PC-9 (cell line): ENCODE measurements at regions not wholly inside any gene's neighbourhood (a gene's known extent, or its start where the extent isn't known, plus 50 kb on each side); places are given as distances from the start of the nearest gene placed in this dataset.
A peak's percentile ranks its signal among the peaks of the same experiment; 100 is the strongest.

ENCODE experiments used
- BruUV-seq: library from RNA; stranded (reverse); fragments of 400-500 nt; replicated peaks from 2 replicates; lab custom pipeline; 2021; lab: Mats Ljungman, UMichigan
- CTCF ChIA-PET: fragments of 300-600 bp; sonication (Branson Sonifier 250); formaldehyde crosslinking; loops from one replicate; lab custom pipeline; 2022; ENCODE audit warnings: antibody characterized with exemption; lab: Charles Lee
- POLR2A ChIA-PET: fragments of 300-600 bp; sonication (Branson Sonifier 250); formaldehyde crosslinking; loops from one replicate; lab custom pipeline; 2022; ENCODE audit warnings: antibody characterized with exemption; ENCODE audit not compliant: unreplicated experiment; lab: Charles Lee
- DNase-seq, 2 experiments: peaks; one replicate each; pipeline versions ENCODE4 v3.0.0 to v3.0.0-alpha.2; 2015 to 2022; ENCODE audit warnings: mixed read lengths in 1 of 2
- H2AFZ ChIP-seq: fragments of 200-600 bp; sonication (generic); 2 replicates; pipeline ENCODE4 v1.8.1; 2017; ENCODE audit warnings: antibody characterized with exemption
- H3F3A ChIP-seq: fragments of 200-600 bp; sonication (generic); 2 replicates; pipeline ENCODE4 v1.8.1; 2017; ENCODE audit warnings: antibody characterized with exemption, mild to moderate bottlenecking, low read depth; ENCODE audit not compliant: insufficient read depth
- H3K27ac ChIP-seq: fragments of 200-600 bp; sonication (generic); 2 replicates; pipeline ENCODE4 v1.6.1; 2016; ENCODE audit warnings: mixed run types
- H3K27me3 ChIP-seq: fragments of 200-600 bp; sonication (generic); 2 replicates; pipeline ENCODE4 v1.6.1; 2016; ENCODE audit warnings: low read depth, mixed run types; ENCODE audit not compliant: insufficient read depth
- H3K36me3 ChIP-seq: fragments of 200-600 bp; sonication (generic); 2 replicates; pipeline ENCODE4 v1.6.1; 2016; ENCODE audit warnings: low read depth, mixed run types
- H3K4me1 ChIP-seq: fragments of 200-600 bp; sonication (generic); replicated peaks from 2 replicates; pipeline ENCODE4 v1.6.1; 2016; ENCODE audit warnings: mixed run types; ENCODE audit not compliant: insufficient read depth
- H3K4me2 ChIP-seq: fragments of 200-600 bp; sonication (generic); 2 replicates; pipeline ENCODE4 v1.6.1; 2017; ENCODE audit warnings: mixed run types
- H3K4me3 ChIP-seq: fragments of 200-600 bp; sonication (generic); 2 replicates; pipeline ENCODE4 v1.6.1; 2016; ENCODE audit warnings: mixed run types
- H3K79me2 ChIP-seq: fragments of 200-600 bp; sonication (generic); 2 replicates; pipeline ENCODE4 v1.6.1; 2017; ENCODE audit warnings: low read depth, mixed run types
- H3K9me2 ChIP-seq: fragments of 200-600 bp; sonication (generic); 2 replicates; pipeline ENCODE4 v1.8.1; 2017; ENCODE audit warnings: mild to moderate bottlenecking; ENCODE audit not compliant: insufficient read depth
- H3K9me3 ChIP-seq: fragments of 200-600 bp; sonication (generic); 2 replicates; pipeline ENCODE4 v1.8.1; 2016; ENCODE audit warnings: low read depth; ENCODE audit not compliant: insufficient read depth
- H4K20me1 ChIP-seq: fragments of 200-600 bp; sonication (generic); 2 replicates; pipeline ENCODE4 v1.8.1; 2017; ENCODE audit not compliant: insufficient read depth
- EZH2 ChIP-seq: fragments of 200-600 bp; sonication (generic); IDR thresholded peaks from 2 replicates; pipeline ENCODE4 v1.8.0; 2017; ENCODE audit warnings: antibody characterized with exemption, low read depth
- intact Hi-C: fragments of 100-400 bp; cut with micrococcal nuclease; formaldehyde crosslinking; loops from one replicate; pipeline ENCODE4 v1.10.0; 2022; ENCODE audit not compliant: unreplicated experiment
- TF ChIP-seq, protein P1 (sequence below): fragments of 200-600 bp; sonication (generic); conservative IDR thresholded peaks from 2 replicates; pipeline ENCODE4 v1.6.1; 2017; ENCODE audit warnings: mixed run types, antibody characterized with exemption, mild to moderate bottlenecking, moderate library complexity

DNA sequence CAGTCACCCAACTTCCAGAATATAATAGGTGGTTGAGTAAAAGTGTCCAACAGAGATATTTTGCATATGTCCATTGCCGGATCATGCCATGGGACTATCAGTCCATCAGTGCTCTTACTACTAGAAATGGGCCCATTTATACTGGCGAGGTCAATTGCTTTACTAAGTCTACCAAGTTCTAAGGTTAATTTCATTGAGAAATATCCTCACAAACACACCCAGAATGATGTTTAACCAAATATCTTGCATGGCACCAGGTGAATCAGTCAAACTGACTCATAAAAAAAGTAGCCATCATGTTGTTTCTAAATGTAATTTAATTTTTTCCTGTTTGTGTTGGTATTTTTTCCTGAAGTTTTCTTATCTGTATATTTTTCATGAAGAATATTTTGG is 1217.0 kb downstream of the RAPGEF2 start:
- no TSS peak for BruUV-seq
- H3F3A ChIP-seq: peaks cover 20% of the 10 kb centered on the region; the same call in 1 of the 2 replicates
- no peaks in the 10 kb centered on the region for H3K27me3 ChIP-seq
- intact Hi-C loops: loop anchor here (5.0 kb wide), 1 partner anchor 193 kb away; no protein-coding TSS in a partner anchor
- H3K4me1 ChIP-seq: peaks cover 24% of the 10 kb centered on the region
- no peaks in the 10 kb centered on the region for H3K9me2 ChIP-seq
- peak overlapping the region; percentile 77 for H3K27ac ChIP-seq
- peak overlapping the region; percentile 70 for H3K4me2 ChIP-seq
- H3K79me2 ChIP-seq: no peaks in the 10 kb centered on the region
- TF ChIP-seq, protein P1, sequence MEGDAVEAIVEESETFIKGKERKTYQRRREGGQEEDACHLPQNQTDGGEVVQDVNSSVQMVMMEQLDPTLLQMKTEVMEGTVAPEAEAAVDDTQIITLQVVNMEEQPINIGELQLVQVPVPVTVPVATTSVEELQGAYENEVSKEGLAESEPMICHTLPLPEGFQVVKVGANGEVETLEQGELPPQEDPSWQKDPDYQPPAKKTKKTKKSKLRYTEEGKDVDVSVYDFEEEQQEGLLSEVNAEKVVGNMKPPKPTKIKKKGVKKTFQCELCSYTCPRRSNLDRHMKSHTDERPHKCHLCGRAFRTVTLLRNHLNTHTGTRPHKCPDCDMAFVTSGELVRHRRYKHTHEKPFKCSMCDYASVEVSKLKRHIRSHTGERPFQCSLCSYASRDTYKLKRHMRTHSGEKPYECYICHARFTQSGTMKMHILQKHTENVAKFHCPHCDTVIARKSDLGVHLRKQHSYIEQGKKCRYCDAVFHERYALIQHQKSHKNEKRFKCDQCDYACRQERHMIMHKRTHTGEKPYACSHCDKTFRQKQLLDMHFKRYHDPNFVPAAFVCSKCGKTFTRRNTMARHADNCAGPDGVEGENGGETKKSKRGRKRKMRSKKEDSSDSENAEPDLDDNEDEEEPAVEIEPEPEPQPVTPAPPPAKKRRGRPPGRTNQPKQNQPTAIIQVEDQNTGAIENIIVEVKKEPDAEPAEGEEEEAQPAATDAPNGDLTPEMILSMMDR: no peak
- CTCF ChIA-PET: no interaction called here
- H3K36me3 ChIP-seq: no peaks in the 10 kb centered on the region
- no peaks in the 10 kb centered on the region for H3K9me3 ChIP-seq
- no peaks in the 10 kb centered on the region for H4K20me1 ChIP-seq
- peak overlapping the region; percentile 9; the same call in 1 of the 2 replicates for H3K4me3 ChIP-seq
- H2AFZ ChIP-seq: peak overlapping the region; percentile 70
- POLR2A ChIA-PET: interaction anchor here (0.7 kb wide), 1 partner anchor 51 kb away, joined by 3 read pairs; no protein-coding TSS in a partner anchor
- peak; percentile 0 to 50 for DNase-seq

- no peaks in the 10 kb centered on the region for H3K4me1 ChIP-seq
- no peak overlapping the region for H2AFZ ChIP-seq
- H3K4me3 ChIP-seq: no peak overlapping the region
- no TSS peak for BruUV-seq
- H3K4me2 ChIP-seq: no peak overlapping the region
- no peaks in the 10 kb centered on the region for H3F3A ChIP-seq
- DNase-seq: no peak
- ChIA-PET POLR2A (no interaction called here), CTCF (no interaction called here)
- H3K36me3 ChIP-seq: no peaks in the 10 kb centered on the region
- intact Hi-C loops: no loop called here
- no peaks in the 10 kb centered on the region for H3K79me2 ChIP-seq
- TF ChIP-seq, protein P1: no peak
- TF ChIP-seq EZH2: no peak
- H3K27me3 ChIP-seq: no peaks in the 10 kb centered on the region
- no peaks in the 10 kb centered on the region for H4K20me1 ChIP-seq
- no peaks in the 10 kb centered on the region for H3K9me3 ChIP-seq
- no peaks in the 10 kb centered on the region for H3K9me2 ChIP-seq
- H3K27ac ChIP-seq: no peak overlapping the region
These were observed 1223.2 kb downstream of the RAPGEF2 start for GRCh38 chr4:160326110-160326509.

DNA sequence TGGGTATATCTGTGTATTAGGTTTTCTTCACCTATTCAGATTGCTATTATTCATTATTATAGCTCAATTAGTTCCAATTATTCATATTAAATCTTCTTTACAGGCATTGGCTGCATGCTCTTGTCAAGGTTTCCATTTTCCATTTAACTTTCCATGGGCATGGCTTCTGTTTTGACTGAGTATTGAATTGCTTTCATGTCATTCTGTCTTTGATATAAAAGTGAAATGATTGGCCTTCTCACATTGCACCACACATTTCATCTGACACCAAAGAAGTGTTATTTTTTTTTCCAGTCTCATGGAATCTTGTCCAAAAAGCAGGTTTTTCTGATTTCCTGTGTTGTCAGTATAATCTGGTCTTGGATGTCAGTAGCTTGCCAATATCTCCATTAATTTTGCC is 1244.3 kb downstream of the RAPGEF2 start:
- Histone ChIP-seq H3K9me2 (no peaks in the 10 kb centered on the region), H2AFZ (no peak overlapping the region), H3K4me3 (no peak overlapping the region), H3K4me2 (no peak overlapping the region), H4K20me1 (no peaks in the 10 kb centered on the region), H3K79me2 (no peaks in the 10 kb centered on the region), H3K27ac (no peak overlapping the region), H3F3A (no peaks in the 10 kb centered on the region), H3K36me3 (no peaks in the 10 kb centered on the region), H3K9me3 (no peaks in the 10 kb centered on the region), H3K27me3 (no peaks in the 10 kb centered on the region), H3K4me1 (no peaks in the 10 kb centered on the region)
- no peak for DNase-seq
- ChIA-PET POLR2A (no interaction called here), CTCF (no interaction called here)
- no peak for TF ChIP-seq EZH2
- TF ChIP-seq, protein P1: no peak
- intact Hi-C loops: no loop called here
- BruUV-seq: no TSS peak
